Endodermal cell (in vitro differentiated cells): ENCODE measurements at regions not wholly inside any gene's neighbourhood (a gene's known extent, or its start where the extent isn't known, plus 50 kb on each side); places are given as distances from the start of the nearest gene placed in this dataset.

Experiments used
- DNase-seq: peaks from one replicate; pipeline ENCODE4 v3.0.0-alpha.2; 2017
- H3K27ac ChIP-seq: 2 replicates; pipeline ENCODE4 v1.5.1; 2013; ENCODE audit warnings: mild to moderate bottlenecking, low read depth, low read length, moderate library complexity
- H3K27me3 ChIP-seq: 2 replicates; pipeline ENCODE4 v1.6.1; 2013; ENCODE audit warnings: mild to moderate bottlenecking, low read length, moderate library complexity; ENCODE audit not compliant: insufficient read depth, control insufficient read depth, poor library complexity, severe bottlenecking
- H3K36me3 ChIP-seq: 2 replicates; pipeline ENCODE4 v1.7.0; 2013; ENCODE audit warnings: mild to moderate bottlenecking, low read length, moderate library complexity; ENCODE audit not compliant: control insufficient read depth, insufficient read depth
- H3K4me1 ChIP-seq: one replicate; pipeline ENCODE4 v1.7.0; 2013; ENCODE audit warnings: low read length; ENCODE audit not compliant: control insufficient read depth, insufficient read depth
- H3K4me3 ChIP-seq: 2 replicates; pipeline ENCODE4 v1.5.1; 2013; ENCODE audit warnings: mild to moderate bottlenecking, low read length, moderate library complexity
- H3K9ac ChIP-seq: 2 replicates; pipeline ENCODE4 v1.6.1; 2013; ENCODE audit warnings: mild to moderate bottlenecking, low read length, moderate library complexity; ENCODE audit not compliant: poor library complexity, severe bottlenecking; ENCODE audit errors: extremely low read depth
- H3K9me3 ChIP-seq: 2 replicates; pipeline ENCODE4 v1.6.1; 2013; ENCODE audit warnings: mild to moderate bottlenecking, low read length, moderate library complexity; ENCODE audit not compliant: control insufficient read depth
- H3K27ac Mint-ChIP-seq: 2 replicates; pipeline ENCODE4 v1.8.0; 2020; ENCODE audit warnings: mixed read lengths
- H3K27me3 Mint-ChIP-seq: 2 replicates; pipeline ENCODE4 v1.8.0; 2021; ENCODE audit warnings: mild to moderate bottlenecking, mixed read lengths; ENCODE audit not compliant: insufficient read depth
- H3K36me3 Mint-ChIP-seq: 2 replicates; pipeline ENCODE4 v1.8.0; 2020; ENCODE audit warnings: low read depth, mixed read lengths
- H3K4me1 Mint-ChIP-seq: 2 replicates; pipeline ENCODE4 v1.8.0; 2020; ENCODE audit warnings: mixed read lengths
- H3K4me3 Mint-ChIP-seq: 2 replicates; pipeline ENCODE4 v1.8.0; 2020; ENCODE audit warnings: mild to moderate bottlenecking, moderate library complexity, mixed read lengths
- H3K9me3 Mint-ChIP-seq: 2 replicates; pipeline ENCODE4 v1.8.0; 2020; ENCODE audit warnings: mild to moderate bottlenecking, mixed read lengths
- CTCF ChIP-seq: fragments of 200-600 bp; sonication (generic); conservative IDR thresholded peaks from 2 replicates; pipeline ENCODE4 v1.5.0; 2021; ENCODE audit warnings: antibody characterized with exemption, mild to moderate bottlenecking
- WGBS, 2 experiments: methylation state at CpG; one replicate each; pipeline versions ENCODE4 v1.1.5 to v1.1.7; 2013; ENCODE audit warnings: missing lambda C conversion rate in 2 of 2, mixed read lengths in 1 of 2; ENCODE audit not compliant: insufficient coverage in 1 of 2, insufficient read length in 1 of 2; 5-methylcytosine and 5-hydroxymethylcytosine counted together

GRCh38 chr1:177338376-177338775 lies 167.6 kb downstream of the BRINP2 start:
- Histone ChIP-seq H3K9me3 (no peaks in the 10 kb centered on the region), H3K4me3 (no peak overlapping the region), H3K36me3 (no peaks in the 10 kb centered on the region), H3K27ac (no peak overlapping the region), H3K9ac (no peak overlapping the region), H3K27me3 (peaks cover 41% of the 10 kb centered on the region), H3K4me1 (no peaks in the 10 kb centered on the region)
- Mint-ChIP-seq H3K27ac (no peak overlapping the region), H3K4me1 (no peaks in the 10 kb centered on the region), H3K9me3 (no peaks in the 10 kb centered on the region), H3K36me3 (no peaks in the 10 kb centered on the region), H3K4me3 (no peak overlapping the region), H3K27me3 (peaks cover 21% of the 10 kb centered on the region)
- no peak for DNase-seq
- TF ChIP-seq CTCF: no peak
- WGBS, 2 experiments: no CpG with 5 or more reads among the region's 1 CpG

DNA sequence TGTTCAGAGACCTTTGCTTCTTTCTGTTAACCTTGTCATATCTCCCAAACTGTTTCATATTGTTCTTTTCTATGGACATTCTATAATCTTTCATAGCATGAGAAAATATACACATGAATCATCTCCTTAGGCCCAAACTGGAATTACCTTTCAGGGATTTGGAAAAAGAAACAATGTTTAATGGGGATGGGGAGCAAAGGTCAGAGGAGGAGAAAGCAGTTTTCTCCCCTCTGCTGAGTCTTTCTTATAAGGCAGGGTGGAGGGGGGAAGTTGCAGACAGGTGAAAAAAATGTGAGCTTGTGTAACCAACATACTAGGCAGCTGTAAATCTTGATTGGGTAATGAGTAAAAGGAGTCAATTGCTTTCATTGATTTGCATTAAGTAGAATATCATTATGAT lies 164.1 kb downstream of the BRINP2 start:
- TF ChIP-seq CTCF: no peak
- H3K9me3 ChIP-seq: no peaks in the 10 kb centered on the region
- no peak overlapping the region for H3K27ac ChIP-seq
- no peak overlapping the region for H3K4me3 Mint-ChIP-seq
- no peak overlapping the region for H3K4me3 ChIP-seq
- no peaks in the 10 kb centered on the region for H3K36me3 Mint-ChIP-seq
- H3K9me3 Mint-ChIP-seq: no peaks in the 10 kb centered on the region
- H3K27me3 Mint-ChIP-seq: peaks cover 28% of the 10 kb centered on the region
- no peak overlapping the region for H3K9ac ChIP-seq
- H3K4me1 Mint-ChIP-seq: no peaks in the 10 kb centered on the region
- no peaks in the 10 kb centered on the region for H3K36me3 ChIP-seq
- H3K27me3 ChIP-seq: peaks cover 29% of the 10 kb centered on the region
- H3K27ac Mint-ChIP-seq: no peak overlapping the region
- no peak for DNase-seq
- no peaks in the 10 kb centered on the region for H3K4me1 ChIP-seq

DNA sequence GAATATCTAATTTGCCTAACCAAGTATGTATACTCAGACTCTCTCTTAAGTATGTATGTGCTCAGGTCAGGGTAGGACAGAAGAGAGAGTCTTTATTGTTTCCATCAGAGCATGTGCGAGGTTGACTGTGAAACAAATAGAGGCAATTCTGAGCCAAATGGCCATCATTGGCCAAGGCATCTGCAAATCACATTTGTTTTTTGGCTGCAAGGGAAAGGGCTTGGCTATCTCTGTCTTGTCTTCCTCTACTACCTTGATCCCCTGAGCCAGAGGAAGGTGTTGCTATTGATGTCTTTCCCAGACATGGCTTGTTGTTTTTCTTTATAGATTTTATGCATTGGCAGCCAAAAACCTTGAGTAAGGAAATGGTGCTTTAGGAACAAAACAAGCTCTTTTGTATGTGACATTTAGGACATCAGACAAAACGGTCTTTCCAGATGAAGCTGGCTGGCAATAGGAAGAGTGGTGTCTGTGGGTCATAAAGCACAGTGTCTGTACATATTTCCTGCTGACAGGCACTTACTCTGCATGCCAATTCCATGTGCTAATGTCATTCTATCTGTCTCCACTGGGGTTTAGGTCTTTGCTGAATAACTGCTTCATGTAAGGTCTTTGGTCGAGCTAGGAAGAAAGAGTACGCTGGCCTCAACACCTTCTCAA lies 163.3 kb downstream of the BRINP2 start:
- WGBS, 2 experiments: 87 to 92% methylated on average over 2 to 4 of the region's 4 CpGs
- H3K27ac ChIP-seq: no peak overlapping the region
- no peak overlapping the region for H3K4me3 ChIP-seq
- H3K4me1 ChIP-seq: no peaks in the 10 kb centered on the region
- no peak overlapping the region for H3K9ac ChIP-seq
- no peaks in the 10 kb centered on the region for H3K36me3 ChIP-seq
- Mint-ChIP-seq H3K9me3 (no peaks in the 10 kb centered on the region), H3K36me3 (no peaks in the 10 kb centered on the region), H3K27me3 (peaks cover 28% of the 10 kb centered on the region), H3K27ac (no peak overlapping the region), H3K4me1 (no peaks in the 10 kb centered on the region), H3K4me3 (no peak overlapping the region)
- H3K9me3 ChIP-seq: no peaks in the 10 kb centered on the region
- DNase-seq: no peak
- peaks cover 32% of the 10 kb centered on the region for H3K27me3 ChIP-seq
- peak; percentile 47 for TF ChIP-seq CTCF
